T-helper 1 cell (primary cell): ENCODE measurements at regions not wholly inside any gene's neighbourhood (a gene's known extent, or its start where the extent isn't known, plus 50 kb on each side); places are given as distances from the start of the nearest gene placed in this dataset.

Source experiments
- DNase-seq, 5 donors: peaks; one replicate each; pipeline ENCODE4 v3.0.0-alpha.2; 2012 to 2020

DNA sequence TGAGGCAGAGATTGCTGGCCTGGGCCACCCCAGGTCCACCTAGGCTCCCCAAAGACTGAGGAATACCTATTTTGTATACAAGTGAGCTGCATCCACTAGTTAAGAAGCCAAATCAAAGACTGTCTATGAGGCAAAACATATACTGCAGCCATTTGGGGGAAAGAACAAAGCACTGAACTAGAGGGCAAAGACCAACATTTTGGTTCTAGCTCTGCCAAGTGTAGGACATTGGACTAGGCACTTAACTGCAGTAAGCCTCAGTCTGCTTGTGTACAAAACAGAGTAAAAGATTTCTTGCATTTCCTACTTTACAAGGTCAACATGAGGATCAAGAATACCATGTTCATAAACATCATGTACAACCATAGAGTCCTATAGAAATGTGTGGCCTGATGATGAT lies 94.8 kb upstream of the CYP1B1 start:
- no peak for DNase-seq

DNA sequence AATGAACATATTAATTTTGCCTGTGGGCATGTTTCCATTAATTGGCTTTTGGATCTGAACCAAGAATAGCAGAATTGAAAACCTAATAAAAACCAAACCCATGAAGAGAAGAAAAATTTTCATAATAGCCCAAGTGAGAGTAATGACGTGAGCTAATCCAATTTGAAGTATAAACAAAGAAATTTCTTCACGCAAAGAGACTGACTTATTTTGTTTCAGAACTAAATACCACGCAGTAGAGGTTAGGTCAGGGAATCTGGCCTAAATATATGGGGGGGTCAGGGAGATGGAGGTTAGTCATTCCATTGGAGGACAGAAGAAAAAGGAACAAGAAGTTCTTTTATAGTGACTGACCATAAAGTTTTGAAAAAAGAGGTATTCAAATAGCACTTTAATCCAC lies 94.1 kb upstream of the CYP1B1 start:
- no peak for DNase-seq

DNA sequence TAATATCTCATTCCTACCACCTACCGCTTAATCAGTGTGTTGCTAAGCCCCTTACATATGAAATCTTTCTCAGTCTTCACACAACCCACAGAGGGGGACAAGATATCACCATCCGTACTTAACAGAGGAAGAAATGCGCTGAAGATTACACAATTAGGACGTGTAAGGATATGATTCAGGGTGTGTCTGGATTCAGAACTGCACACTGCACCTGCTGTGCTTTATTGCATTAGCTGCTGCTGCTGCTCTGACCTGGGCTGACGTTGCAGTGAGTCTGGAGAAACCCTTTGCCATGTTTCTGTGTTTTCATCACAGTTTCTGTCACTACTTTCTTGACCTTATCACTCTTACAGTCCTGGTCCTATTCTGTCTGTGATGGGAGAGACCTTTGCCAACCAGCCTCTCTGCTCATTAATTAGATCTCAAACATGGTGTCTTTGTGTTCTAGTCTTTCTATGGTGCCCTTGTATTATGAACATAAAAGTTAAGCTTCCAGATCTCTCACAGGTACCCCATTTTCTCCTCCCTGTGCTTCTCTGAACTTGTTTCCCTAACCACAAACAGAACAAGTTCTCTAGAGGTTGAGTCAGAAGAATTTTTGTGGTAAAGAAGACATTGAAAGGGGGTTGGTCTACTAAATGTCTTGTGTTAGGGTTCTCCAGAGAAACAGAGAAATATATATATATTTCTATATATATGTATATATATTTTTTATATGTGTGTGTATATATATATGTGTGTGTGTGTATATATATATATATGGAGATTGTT lies 92.9 kb upstream of the CYP1B1 start:
- DNase-seq, result no peak

DNA sequence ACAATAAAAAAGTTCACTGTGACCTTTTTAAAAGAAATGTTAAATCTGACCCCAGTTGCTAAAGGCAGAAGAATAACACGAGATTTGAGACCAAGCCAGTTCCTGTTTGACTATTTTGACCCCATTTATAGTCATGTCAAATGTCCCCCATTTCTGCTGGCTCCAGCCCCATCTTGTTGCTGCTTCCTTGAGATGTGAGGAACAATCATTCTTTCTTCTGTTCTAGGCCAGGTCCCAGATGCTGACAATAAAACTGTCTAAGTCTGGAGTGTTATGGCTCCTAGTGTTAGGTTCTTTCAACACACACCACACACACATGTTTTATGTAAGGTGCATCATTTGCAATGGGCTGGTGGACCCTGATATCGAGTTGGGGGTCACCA lies 92.0 kb upstream of the CYP1B1 start:
- DNase-seq, result no peak

DNA sequence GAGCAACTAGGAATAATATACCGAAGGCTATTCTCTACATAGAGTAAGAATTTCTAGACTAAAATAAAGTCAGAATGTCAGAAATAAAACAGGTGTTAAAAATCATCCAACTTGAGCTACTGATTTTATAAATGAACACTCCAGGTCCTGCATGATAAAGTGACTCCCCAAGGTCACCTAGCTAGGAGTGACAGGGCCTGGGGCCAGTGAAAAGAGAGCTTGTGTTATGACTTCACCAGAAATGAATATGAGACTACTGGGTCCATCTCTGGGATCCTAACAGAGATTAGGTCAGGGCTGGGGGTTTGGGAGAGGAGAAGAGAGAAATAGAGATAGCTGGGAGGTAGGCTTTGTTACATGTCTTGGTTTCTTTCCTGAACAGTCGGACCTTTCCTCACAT lies 89.7 kb upstream of the CYP1B1 start:
- no peak for DNase-seq

DNA sequence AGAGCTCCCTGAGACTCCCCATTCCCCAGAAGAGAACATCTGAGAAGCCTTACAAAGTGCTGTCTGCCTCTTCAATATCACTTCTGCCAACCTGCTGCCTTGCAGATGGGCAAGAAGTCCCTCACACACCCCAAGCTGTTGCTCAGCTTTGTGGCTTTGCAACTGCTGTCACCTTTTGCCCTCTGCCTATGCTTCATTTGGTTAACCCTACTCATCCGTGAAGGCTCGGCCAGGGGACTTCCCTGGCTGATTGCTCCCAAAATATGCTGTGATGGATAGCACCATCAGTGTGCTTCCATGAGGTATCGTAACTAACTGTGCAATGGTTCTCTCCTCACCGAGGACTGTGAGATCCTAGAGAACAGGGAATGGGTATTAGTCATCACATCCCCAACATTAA lies 88.9 kb upstream of the CYP1B1 start:
- DNase-seq, result no peak

DNA sequence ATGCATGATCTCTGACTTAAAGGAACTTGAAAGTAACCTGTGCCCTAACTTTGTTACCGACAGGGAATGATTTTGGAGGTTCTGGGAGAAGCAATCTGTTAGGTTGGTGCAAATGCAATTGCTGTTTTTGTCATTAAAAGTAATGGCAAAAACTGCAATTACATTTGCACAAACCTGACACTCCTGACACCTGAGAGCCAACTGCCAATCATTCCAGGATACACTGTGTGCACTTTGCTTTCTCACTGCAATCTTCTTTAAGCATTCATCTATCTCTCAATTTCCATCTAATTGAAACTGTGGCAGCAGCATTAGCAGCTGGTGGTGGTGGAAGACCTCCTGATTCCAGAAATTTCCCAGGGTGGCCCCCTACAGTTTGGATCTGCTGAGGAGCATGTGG lies 87.6 kb upstream of the CYP1B1 start:
- DNase-seq, result no peak

DNA sequence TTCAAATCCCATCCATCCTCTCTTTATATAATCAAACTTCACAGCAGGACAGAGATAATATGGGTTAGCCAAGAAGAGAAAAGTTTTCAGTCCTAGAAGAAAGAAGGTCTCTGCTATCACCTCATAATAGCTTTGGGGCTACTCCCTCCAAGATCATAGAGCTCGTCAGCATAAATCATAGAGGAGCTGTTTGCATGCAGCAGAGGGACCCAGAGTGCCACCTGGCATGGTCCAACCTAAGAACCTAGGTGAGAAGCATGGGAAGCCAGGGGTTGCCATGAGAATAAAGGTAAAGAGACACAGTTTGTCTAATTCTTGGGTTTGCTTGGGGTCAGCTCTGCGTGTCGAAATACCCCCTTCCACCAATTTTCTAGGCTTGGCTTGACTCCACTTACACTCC lies 87.1 kb upstream of the CYP1B1 start:
- DNase-seq, result no peak

DNA sequence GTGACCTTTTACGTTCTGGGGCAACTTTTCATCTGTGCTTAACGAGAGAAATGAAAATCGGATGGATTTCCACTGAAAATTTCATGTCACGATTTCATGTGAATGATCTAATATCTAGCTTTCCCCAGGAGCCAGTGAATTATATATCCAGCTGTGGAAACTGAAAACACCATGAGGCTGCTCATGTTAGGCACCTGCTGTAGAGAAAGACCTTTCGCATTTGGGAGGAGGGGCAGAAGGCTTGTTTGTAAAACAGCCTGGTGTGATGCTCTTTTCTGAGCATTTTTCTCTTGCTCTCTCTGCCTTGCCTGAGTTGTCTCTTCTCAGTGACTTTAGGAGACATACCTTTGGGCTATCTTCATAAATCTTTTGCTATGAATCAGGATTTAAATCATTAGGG lies 84.6 kb upstream of the CYP1B1 start:
- DNase-seq, result no peak

DNA sequence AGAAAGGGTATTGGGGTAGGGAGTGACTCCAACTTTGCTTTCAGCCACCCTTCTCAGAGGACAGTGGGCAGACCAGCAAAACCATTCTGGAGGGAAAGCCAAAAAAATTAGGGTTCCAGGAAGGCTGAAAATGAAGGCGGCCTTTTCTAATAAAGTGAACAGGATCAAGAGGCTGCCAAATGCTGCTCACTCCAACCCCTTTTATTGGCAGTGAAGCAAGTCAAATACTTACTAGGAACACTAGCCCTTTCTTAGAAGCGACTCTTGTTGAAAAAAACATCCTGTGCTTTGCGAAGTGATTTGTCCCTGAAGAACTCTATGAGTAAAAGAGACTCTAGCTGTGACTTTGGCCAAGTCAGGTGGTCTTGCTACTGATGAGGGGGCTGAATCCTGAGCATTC lies 83.6 kb upstream of the CYP1B1 start:
- DNase-seq, result no peak

DNA sequence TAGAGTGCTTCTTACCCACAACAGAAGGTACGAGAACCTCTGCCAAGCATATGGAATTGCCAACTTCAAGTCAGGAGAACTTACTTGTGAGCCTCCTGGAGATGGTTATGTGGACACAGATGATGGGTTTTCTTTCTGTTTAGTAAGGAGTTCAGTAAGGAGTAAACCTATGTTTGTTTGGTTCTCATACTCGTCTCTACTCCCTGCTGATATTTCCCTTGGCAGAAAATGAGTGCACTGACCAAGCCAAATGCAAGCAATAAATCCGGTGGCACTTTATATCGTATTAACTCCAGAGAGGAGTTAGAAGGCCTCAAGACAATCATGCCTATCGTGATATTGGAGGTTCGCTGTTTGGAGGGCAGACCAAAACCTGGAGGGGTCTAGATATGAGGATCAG lies 83.2 kb upstream of the CYP1B1 start:
- DNase-seq, result no peak

DNA sequence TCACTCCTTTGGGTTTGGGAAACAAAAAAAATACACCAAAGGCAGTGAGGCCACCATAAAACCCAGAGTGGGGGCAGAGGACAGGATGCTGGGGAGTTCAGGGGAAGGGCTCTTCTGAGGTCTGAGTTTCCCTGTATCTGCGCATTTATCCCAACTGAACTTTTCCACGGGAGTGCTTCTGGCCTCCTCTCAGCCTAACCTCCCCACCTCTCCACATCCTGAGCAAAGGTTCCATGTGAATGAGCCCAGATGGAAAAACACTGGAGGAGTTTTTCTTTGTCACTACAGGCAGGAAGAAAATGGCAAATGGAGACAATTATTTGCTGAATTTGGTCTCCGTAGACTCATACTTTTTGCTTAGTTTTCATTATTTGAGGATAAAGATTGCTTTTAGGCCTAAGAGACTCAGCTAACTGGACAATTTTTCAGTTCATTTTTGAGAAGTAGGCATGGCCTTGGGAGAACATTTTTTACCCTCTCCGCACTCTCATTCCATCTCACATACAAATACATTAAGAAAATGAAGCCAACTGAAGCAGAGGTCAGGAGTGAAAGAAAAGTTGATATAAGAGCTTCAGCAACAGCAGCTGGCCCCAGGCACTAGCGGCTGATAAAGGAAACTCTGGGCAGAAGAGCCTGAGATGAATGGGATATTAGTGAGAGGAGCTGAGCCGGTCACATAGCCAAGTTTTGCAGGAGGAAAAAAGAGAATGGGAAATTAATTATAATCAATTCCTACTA lies 82.6 kb upstream of the CYP1B1 start:
- no peak for DNase-seq

DNA sequence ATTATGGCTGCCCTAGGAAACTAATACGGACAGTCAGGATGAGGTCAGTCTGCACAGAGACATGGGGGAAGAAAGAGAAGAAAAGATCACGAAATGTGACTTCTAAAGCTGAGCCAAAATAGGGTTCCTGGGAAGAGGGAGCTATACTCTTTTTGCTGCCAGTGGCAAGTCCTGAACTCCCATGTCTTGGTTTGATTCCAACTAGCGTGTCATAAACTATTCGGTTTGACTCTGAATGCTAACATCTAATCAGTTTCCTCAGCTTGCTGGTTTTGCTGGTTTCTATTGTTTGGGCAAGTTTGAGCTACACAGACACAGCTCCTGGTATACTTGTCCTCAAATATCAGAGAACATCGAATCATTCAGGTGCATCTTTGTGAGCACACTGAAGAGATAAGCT lies 80.5 kb upstream of the CYP1B1 start:
- no peak for DNase-seq

DNA sequence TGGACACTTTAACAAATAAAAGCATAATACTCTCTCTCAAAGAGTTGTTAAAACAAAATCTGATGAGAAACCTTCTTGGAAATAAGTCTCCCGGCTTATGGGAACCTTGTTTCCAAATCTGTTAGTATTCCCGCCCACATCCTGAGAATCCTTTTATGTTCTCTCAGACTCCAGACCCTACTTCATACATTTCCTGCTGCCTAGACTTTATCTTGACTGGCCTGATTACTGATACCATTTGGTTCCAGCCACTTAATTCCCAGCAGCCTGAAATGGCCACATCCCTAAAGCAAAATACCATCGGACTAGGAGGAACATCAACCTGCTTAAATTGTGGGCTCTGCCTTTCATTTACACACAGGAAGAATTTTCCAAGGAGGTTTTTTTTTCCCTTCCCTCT lies 79.1 kb upstream of the CYP1B1 start:
- DNase-seq, result no peak

DNA sequence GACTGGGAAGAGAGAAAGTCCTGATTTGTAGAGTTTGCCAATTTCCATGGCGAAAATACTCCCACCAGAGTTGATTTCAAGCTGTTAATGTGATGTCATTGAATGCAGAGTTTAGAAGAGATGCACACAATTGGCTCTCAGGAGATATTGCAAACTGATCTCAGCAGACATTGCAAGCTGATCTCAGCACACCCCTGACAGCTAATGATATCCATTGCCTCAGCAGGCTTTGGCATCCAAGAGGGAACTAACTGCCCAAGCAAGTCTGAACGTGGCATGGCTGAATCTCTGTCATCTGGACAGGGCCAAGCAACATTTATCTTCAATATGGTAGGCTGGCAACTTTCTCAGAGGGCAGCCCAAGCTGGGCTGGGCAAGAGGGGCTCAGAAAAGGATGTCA lies 78.4 kb upstream of the CYP1B1 start:
- no peak for DNase-seq

DNA sequence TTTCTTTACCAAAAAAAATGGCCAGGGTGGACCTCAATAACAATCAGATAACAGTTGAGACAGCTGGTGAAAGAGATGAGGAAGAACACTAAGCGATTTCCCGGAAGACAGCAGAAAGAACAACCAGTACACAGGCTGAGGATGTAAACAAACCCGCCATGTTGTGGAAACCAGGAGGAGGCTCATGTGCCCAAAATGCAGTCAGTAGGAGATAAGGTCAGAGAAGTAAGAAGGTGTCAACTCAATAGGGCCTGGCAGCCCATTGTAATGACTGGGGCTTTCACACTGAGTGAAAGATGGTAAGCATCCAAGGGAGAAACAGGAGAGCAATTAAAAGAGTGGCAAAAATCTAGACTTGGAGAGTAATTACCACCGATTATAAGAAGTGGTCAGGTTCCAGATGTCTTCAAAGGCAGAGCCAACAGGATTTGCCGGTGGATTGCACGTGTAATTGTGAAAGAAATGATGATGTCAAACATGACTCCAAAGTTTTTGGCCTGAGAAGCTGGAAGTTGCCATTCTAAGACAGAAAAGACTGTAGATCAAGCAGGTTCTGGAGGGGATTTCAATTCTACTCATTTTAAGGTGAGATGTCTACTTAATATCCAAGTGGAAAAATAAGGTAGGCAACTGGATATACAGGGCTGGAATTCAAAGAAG lies 77.7 kb upstream of the CYP1B1 start:
- DNase-seq, result no peak

DNA sequence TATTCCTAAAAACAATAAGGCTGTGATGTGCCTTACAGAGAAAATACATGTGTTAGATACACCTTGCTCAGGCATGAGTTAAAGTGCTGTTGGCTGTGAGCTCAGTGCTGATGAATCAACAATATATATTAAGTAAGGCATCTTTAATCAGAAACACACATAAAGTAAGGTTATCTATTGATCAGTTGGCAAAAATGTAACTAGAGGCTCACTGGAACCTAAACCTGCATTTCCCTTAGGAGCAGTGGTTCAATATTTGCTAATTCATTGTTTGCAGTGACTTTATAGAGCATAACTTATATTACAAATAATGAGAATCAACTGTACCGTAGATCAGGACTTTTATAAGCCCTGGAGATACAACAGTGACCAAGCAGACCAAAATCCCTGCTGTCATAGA lies 77.0 kb upstream of the CYP1B1 start:
- no peak for DNase-seq

DNA sequence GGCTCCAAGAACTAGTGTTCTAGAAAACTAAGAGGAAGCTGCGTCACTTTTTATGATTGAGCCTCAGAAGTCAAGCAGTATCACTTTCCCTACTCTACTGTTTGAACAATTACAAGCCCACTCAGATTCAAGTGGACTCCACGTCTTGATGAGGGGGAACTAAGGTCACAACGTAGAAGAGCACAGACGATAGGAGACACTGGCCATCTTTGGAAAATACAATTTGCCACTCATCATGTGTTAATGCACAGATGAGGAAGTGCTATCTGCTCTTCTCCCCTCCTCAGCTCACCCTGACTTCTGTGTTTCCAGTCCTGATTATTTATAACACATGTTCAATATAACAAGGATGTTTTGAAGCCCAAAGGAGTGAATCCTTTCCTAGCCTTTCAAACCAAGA lies 76.1 kb upstream of the CYP1B1 start:
- no peak for DNase-seq

DNA sequence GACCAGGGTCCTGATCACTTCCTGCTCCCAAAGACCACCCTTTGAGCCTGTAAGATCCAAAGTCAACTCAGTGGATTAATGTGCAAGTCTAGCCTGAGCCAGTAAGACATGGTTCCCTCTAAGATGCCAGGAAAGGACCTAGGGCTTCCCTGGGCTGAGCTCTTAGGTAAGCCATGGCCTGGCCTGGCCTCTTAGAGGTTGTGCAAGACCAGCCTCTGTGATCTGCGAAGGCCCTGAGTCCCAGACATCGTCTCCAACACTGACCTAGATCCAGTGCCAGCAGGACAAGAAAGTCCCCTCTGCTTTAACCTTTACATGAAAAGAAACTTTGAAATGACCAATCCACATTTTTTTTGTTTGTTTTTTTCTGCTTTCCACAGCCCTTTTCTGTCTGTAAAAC lies 73.6 kb upstream of the CYP1B1 start:
- no peak for DNase-seq

DNA sequence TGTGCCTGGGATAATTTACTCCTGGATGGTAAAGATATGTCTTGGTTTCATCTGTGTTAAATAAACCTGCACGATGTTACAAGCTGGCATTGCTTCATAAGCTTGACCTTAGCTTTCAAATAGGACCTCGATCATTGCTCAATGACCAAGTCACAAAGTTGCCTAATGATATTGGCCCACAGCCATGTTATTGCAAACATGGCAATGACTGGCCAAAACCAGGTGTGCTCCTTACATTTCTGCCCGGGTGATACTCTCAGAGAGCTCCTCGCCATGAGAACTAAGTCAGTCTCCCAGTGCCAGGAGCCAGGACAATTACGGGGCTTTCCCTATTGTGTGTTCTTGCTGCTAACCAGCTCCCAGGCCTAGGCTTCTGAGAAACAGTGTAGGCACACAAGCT lies 72.5 kb upstream of the CYP1B1 start:
- no peak for DNase-seq

DNA sequence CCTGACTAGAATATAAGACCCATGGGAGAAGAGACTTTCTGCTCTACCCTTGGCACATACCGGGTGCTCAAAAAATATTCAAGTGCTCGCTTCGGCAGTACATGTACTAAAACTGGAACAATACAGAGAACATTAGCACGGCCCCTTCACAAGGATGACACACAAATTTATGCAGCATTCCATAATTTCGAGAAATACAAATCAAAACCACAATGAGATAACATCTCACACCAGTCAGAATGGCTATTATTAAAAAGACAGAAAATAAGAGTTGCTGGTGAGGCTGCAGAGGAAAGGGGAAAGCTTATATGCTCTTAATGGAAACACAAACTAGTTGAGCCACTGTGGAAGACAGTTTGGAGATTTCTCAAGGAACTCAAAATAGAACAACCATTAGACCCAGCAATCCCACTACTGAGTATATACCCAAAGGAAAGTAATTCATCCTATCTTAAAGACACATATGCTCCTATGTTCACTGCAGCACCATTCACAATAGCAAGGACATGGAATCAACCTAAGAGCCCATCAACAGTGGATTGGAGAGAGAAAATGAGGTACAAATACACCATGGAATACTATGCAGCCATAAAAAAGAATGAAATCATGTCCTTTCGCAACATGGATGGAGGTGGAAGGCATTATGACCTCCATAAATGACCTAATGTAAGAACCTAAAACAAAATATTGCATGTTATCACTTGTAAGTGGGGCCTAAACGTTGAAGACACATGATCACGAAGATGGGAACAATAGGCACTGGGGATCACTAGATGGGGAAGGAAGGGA lies 71.6 kb upstream of the CYP1B1 start:
- no peak for DNase-seq

DNA sequence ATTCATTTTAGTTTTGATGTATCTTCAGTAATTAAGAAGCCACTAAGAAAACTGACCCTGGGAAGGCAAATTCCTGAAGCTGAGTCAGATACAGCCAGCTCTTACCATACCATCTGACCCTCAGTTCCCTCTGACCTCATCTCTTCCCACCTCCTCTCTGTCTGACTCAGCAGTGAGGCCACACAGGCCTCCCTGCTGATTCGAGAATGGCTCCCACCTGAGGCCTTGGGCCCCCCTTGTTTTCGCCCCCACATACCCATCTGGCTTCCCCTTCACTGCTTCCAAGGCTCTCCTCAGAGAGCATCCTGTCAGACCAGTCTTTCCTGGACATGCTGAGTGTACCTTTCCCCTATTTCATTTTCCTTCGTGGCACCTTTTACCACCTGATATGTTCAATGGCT lies 71.0 kb upstream of the CYP1B1 start:
- no peak for DNase-seq

DNA sequence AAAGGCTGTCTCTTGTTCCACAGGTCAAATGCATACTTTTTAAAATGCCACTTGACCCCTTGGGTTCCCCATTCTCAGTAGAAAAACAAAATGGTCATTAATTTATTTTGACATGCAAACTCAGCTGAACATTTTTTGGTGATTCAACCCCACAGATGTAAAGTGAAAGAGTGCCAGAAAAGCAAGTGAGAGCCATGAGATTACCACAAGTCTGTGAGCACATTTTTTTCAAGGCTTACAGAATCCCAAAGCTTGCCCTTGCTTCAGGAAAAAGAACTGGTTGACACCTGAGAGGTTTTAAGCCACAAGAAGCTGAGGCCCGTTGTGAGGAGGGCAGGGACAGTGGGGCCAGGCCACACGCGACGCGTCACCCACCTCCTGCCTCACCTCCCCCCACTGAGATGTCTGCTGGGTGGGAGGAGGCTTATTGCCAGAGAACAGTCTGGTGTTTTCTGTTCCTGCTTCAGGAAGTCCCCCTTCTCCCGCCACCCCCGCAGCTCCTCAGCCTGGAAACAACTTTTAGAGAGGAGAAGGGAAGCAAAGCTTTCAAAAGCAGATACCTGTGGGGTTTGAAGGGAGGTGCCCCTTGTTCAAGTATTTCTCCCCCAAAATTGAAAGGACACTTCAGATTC lies 70.4 kb upstream of the CYP1B1 start:
- DNase-seq, result no peak
